HK-2 (cell line): ENCODE measurements at regions not wholly inside any gene's neighbourhood (a gene's known extent, or its start where the extent isn't known, plus 50 kb on each side); places are given as distances from the start of the nearest gene placed in this dataset.
"Not testable (repeated sequence)": the region's sequence is repeated elsewhere in the genome, so short reads cannot be mapped to it uniquely, and the experiment has no call there.

Source experiments
- DNase-seq: peaks from one replicate; pipeline ENCODE4 v3.0.0-alpha.2; 2018; ENCODE audit not compliant: unreplicated experiment

GRCh38 chr2:78814331-78814986, 211.0 kb upstream of the REG3G start:
- no peak for DNase-seq

- no peak for DNase-seq
Measured at GRCh38 chr2:78817430-78817829, 208.1 kb upstream of the REG3G start.

GRCh38 chr2:78832481-78832880, 193.0 kb upstream of the REG3G start:
- DNase-seq = no peak

GRCh38 chr2:78839259-78839658, 186.2 kb upstream of the REG3G start:
- DNase-seq = no peak

- DNase-seq = not testable (repeated sequence)
Measured at GRCh38 chr2:78840311-78840710, 185.2 kb upstream of the REG3G start.

- DNase-seq = no peak
Measured at GRCh38 chr2:78845664-78846185, 179.8 kb upstream of the REG3G start.

GRCh38 chr2:78861546-78861945, 164.0 kb upstream of the REG3G start:
- DNase-seq = no peak

- DNase-seq = no peak
Measured at GRCh38 chr2:78864205-78864604, 161.3 kb upstream of the REG3G start.

GRCh38 chr2:78865667-78866066, 159.8 kb upstream of the REG3G start:
- no peak for DNase-seq

- DNase-seq = no peak
Measured at GRCh38 chr2:78870343-78870967, 155.0 kb upstream of the REG3G start.

- no peak for DNase-seq
Measured at GRCh38 chr2:78873526-78873925, 152.0 kb upstream of the REG3G start.

- DNase-seq = no peak
Measured at GRCh38 chr2:78876316-78876688, 149.2 kb upstream of the REG3G start.

- DNase-seq = no peak
Measured at GRCh38 chr2:78887446-78887845, 138.1 kb upstream of the REG3G start.

GRCh38 chr2:78890935-78891334, 134.6 kb upstream of the REG3G start:
- no peak for DNase-seq

GRCh38 chr2:78892295-78892694, 133.2 kb upstream of the REG3G start:
- DNase-seq = no peak

- no peak for DNase-seq
Measured at GRCh38 chr2:78895022-78895421, 130.5 kb upstream of the REG3G start.

GRCh38 chr2:78896536-78896935, 129.0 kb upstream of the REG3G start:
- DNase-seq = no peak

- no peak for DNase-seq
Measured at GRCh38 chr2:78907089-78907488, 118.4 kb upstream of the REG3G start.

GRCh38 chr2:78908973-78909372, 116.5 kb upstream of the REG3G start:
- DNase-seq = no peak

GRCh38 chr2:78910376-78910775, 115.1 kb upstream of the REG3G start:
- DNase-seq = no peak

- no peak for DNase-seq
Measured at GRCh38 chr2:78913257-78913656, 112.2 kb upstream of the REG3G start.

GRCh38 chr2:78925258-78925657, 100.2 kb upstream of the REG3G start:
- DNase-seq = no peak

- DNase-seq = no peak
Measured at GRCh38 chr2:78928502-78928901, 97.0 kb upstream of the REG3G start.

- no peak for DNase-seq
Measured at GRCh38 chr2:78940998-78941397, 84.5 kb upstream of the REG3G start.
